SK-N-SH (cell line): ENCODE measurements at regions not wholly inside any gene's neighbourhood (a gene's known extent, or its start where the extent isn't known, plus 50 kb on each side); places are given as distances from the start of the nearest gene placed in this dataset.

Experiments used
- CTCF ChIA-PET: fragments of 300-600, 350-600 bp; formaldehyde crosslinking; extraction: SDS; loops from one replicate; lab custom pipeline; 2021; lab: Yijun Ruan, JAX
- POLR2A ChIA-PET: fragments of 350-600 bp; sonication (Branson Sonifier 250); formaldehyde crosslinking; extraction: SDS; loops from one replicate; lab custom pipeline; 2020; ENCODE audit warnings: antibody characterized with exemption, inconsistent platforms; lab: Yijun Ruan, JAX
- DNase-seq: peaks from one replicate; pipeline ENCODE4 v3.0.0; 2012
- H2AFZ ChIP-seq: fragments of 200-600 bp; sonication (generic); 2 replicates; pipeline ENCODE4 v1.8.1; 2016; ENCODE audit warnings: antibody characterized with exemption, mild to moderate bottlenecking, low read depth
- H3F3A ChIP-seq: fragments of 200-600 bp; sonication (generic); replicated peaks from 2 replicates; pipeline ENCODE3; 2016; ENCODE audit warnings: antibody characterized with exemption, mild to moderate bottlenecking; ENCODE audit not compliant: insufficient read depth
- H3K27ac ChIP-seq, 2 experiments: fragments of 200-500 bp in 1 of 2; fragments of 200-600 bp in 1 of 2; sonication (Bioruptor generic) in 1 of 2; sonication (generic), shearing (Covaris generic) in 1 of 2; 2 replicates each; pipeline versions ENCODE4 v1.5.1 to v1.6.1; 2014 to 2016; ENCODE audit warnings: low read depth in 2 of 2, inconsistent platforms in 1 of 2, low read length in 1 of 2, mild to moderate bottlenecking in 1 of 2, mixed read lengths in 1 of 2
- H3K27me3 ChIP-seq: fragments of 200-600 bp; sonication (generic), shearing (Covaris generic); 2 replicates; pipeline ENCODE4 v1.6.1; 2016; ENCODE audit warnings: mixed run types; ENCODE audit not compliant: insufficient read depth
- H3K36me3 ChIP-seq, 2 experiments: fragments of 200-500 bp in 1 of 2; fragments of 200-600 bp in 1 of 2; sonication (Bioruptor generic) in 1 of 2; sonication (generic) in 1 of 2; replicated peaks in 1 of 2; 2 replicates each; pipeline versions ENCODE3 to v1.5.1; 2014 to 2016; ENCODE audit warnings: low read length in 1 of 2, mild to moderate bottlenecking in 1 of 2; ENCODE audit not compliant: insufficient read depth in 2 of 2, control insufficient read depth in 1 of 2
- H3K4me1 ChIP-seq, 2 experiments: fragments of 200-500 bp in 1 of 2; fragments of 200-600 bp in 1 of 2; sonication (Bioruptor generic) in 1 of 2; sonication (generic), shearing (Covaris generic) in 1 of 2; 2 replicates each; pipeline versions ENCODE4 v1.5.1 to v1.6.1; 2014 to 2016; ENCODE audit warnings: low read depth in 1 of 2, low read length in 1 of 2, mixed run types in 1 of 2; ENCODE audit not compliant: insufficient read depth in 2 of 2, control insufficient read depth in 1 of 2
- H3K4me2 ChIP-seq: fragments of 200-600 bp; sonication (generic), shearing (Covaris generic); 2 replicates; pipeline ENCODE4 v1.6.1; 2017; ENCODE audit warnings: mixed run types
- H3K4me3 ChIP-seq, 2 experiments: fragments of 200-500 bp in 1 of 2; fragments of 200-600 bp in 1 of 2; sonication (Bioruptor generic) in 1 of 2; sonication (generic), shearing (Covaris generic) in 1 of 2; 2 replicates each; pipeline versions ENCODE4 v1.5.1 to v1.8.1; 2014 to 2016; ENCODE audit warnings: low read depth in 2 of 2, inconsistent platforms in 1 of 2, low read length in 1 of 2, mild to moderate bottlenecking in 1 of 2, mixed read lengths in 1 of 2, moderate library complexity in 1 of 2
- H3K79me2 ChIP-seq: fragments of 200-600 bp; sonication (generic); 2 replicates; pipeline ENCODE4 v1.8.1; 2017; ENCODE audit warnings: mild to moderate bottlenecking; ENCODE audit not compliant: insufficient read depth
- H3K9ac ChIP-seq: fragments of 200-600 bp; sonication (generic); 2 replicates; pipeline ENCODE4 v1.6.1; 2017; ENCODE audit warnings: mixed run types
- H3K9me2 ChIP-seq: fragments of 200-600 bp; sonication (generic); 2 replicates; pipeline ENCODE4 v1.6.1; 2017; ENCODE audit warnings: mixed run types
- H3K9me3 ChIP-seq: fragments of 200-600 bp; sonication (generic); 2 replicates; pipeline ENCODE4 v1.6.1; 2017; ENCODE audit warnings: mixed run types, mild to moderate bottlenecking, moderate library complexity
- H4K20me1 ChIP-seq: fragments of 200-600 bp; sonication (generic); 2 replicates; pipeline ENCODE4 v1.6.1; 2017; ENCODE audit warnings: mild to moderate bottlenecking, mixed run types; ENCODE audit not compliant: insufficient read depth
- CHD2 ChIP-seq: fragments of 150-350 bp; IDR thresholded peaks from 2 replicates; pipeline ENCODE4 v1.6.1; 2018; ENCODE audit warnings: low read length; ENCODE audit not compliant: partially characterized antibody
- FOXJ3 ChIP-seq: sonication (generic); formaldehyde crosslinking; IDR thresholded peaks from 2 replicates; pipeline ENCODE4 v1.5.1; 2020; ENCODE audit warnings: mild to moderate bottlenecking, missing genetic modification reagents
- GABPA ChIP-seq: IDR thresholded peaks from 2 replicates; pipeline ENCODE4 v1.4.0; 2012; ENCODE audit warnings: low read depth, mild to moderate bottlenecking
- MXI1 ChIP-seq: IDR thresholded peaks from 2 replicates; pipeline ENCODE4 v1.6.1; 2012; ENCODE audit warnings: mild to moderate bottlenecking, low read depth, low read length, improper control_type of control experiment
- POLR2AphosphoS5 ChIP-seq: IDR thresholded peaks from 2 replicates; pipeline ENCODE4 v1.6.1; 2012; ENCODE audit warnings: low read depth, low read length
- RCOR1 ChIP-seq: fragments of 150-350 bp; IDR thresholded peaks from 2 replicates; pipeline ENCODE4 v1.6.1; 2017; ENCODE audit warnings: antibody characterized with exemption, low read length
- REST ChIP-seq: IDR thresholded peaks from 2 replicates; pipeline ENCODE4 v1.6.1; 2012; ENCODE audit warnings: mild to moderate bottlenecking, low read depth, low read length, moderate library complexity
- SMC3 ChIP-seq: IDR thresholded peaks from 2 replicates; pipeline ENCODE4 v1.6.1; 2012; ENCODE audit warnings: low read depth, low read length, improper control_type of control experiment
- TCF12 ChIP-seq: IDR thresholded peaks from 2 replicates; pipeline ENCODE4 v1.4.0; 2012
- USF1 ChIP-seq: IDR thresholded peaks from 2 replicates; pipeline ENCODE4 v1.4.0; 2012; ENCODE audit warnings: low read depth, borderline replicate concordance
- WGBS: methylation state at CpG from one replicate; pipeline ENCODE4 v1.1.6; 2017; ENCODE audit warnings: low lambda C conversion rate; 5-methylcytosine and 5-hydroxymethylcytosine counted together
- TF ChIP-seq, protein P1 (sequence below): IDR thresholded peaks from 2 replicates; pipeline ENCODE4 v1.4.0; 2012; ENCODE audit warnings: low read depth, borderline replicate concordance
- TF ChIP-seq, protein P2 (sequence below): IDR thresholded peaks from 2 replicates; pipeline ENCODE4; 2012

- H3K9ac ChIP-seq: no peak overlapping the region
- no peak overlapping the region for H3K4me3 ChIP-seq
- H3F3A ChIP-seq: no peaks in the 10 kb centered on the region
- ChIA-PET CTCF (no interaction called here), POLR2A (no interaction called here)
- H3K79me2 ChIP-seq: no peaks in the 10 kb centered on the region
- no peak for DNase-seq
- H3K27ac ChIP-seq: no peak overlapping the region
- H3K4me2 ChIP-seq: no peak overlapping the region
- no peaks in the 10 kb centered on the region for H3K9me3 ChIP-seq
- no peaks in the 10 kb centered on the region for H3K9me2 ChIP-seq
- no peaks in the 10 kb centered on the region for H4K20me1 ChIP-seq
- H2AFZ ChIP-seq: no peak overlapping the region
- 0% methylated on average over 1 of the region's 1 CpG for WGBS
- H3K27me3 ChIP-seq: no peaks in the 10 kb centered on the region
- TF ChIP-seq RCOR1 (no peak), FOXJ3 (CRISPR knock-in tag) (no peak), GABPA (no peak), SMC3 (no peak), USF1 (no peak)
- TF ChIP-seq, protein P1, sequence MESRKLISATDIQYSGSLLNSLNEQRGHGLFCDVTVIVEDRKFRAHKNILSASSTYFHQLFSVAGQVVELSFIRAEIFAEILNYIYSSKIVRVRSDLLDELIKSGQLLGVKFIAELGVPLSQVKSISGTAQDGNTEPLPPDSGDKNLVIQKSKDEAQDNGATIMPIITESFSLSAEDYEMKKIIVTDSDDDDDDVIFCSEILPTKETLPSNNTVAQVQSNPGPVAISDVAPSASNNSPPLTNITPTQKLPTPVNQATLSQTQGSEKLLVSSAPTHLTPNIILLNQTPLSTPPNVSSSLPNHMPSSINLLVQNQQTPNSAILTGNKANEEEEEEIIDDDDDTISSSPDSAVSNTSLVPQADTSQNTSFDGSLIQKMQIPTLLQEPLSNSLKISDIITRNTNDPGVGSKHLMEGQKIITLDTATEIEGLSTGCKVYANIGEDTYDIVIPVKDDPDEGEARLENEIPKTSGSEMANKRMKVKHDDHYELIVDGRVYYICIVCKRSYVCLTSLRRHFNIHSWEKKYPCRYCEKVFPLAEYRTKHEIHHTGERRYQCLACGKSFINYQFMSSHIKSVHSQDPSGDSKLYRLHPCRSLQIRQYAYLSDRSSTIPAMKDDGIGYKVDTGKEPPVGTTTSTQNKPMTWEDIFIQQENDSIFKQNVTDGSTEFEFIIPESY: no peak
- no peaks in the 10 kb centered on the region for H3K4me1 ChIP-seq
- H3K36me3 ChIP-seq: no peaks in the 10 kb centered on the region
Measured at GRCh38 chr7:49137978-49138377, 213.6 kb downstream of the CDC14C start.

DNA sequence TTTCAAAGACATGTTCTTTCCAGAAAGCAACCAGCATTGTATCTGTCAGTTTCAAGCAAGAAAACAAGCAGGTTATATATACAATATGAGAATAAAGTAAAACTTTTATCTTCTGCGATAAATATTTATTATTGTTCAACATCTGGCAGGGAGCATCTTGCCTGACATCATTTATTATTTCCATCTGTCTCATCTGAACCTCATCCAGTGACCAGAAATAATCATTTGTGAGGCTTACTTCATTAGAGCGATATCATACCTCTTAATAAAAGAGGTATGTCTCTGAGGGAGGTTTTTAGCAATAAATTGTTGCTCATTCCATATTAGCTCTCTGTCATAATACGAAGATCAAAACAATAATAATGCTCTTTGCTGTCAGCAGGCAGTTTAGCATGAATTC, 226.1 kb downstream of the CDC14C start:
- TF ChIP-seq RCOR1 (no peak), USF1 (no peak), MXI1 (no peak), SMC3 (no peak), TCF12 (no peak), REST (no peak), FOXJ3 (CRISPR knock-in tag) (no peak), POLR2AphosphoS5 (no peak), CHD2 (no peak)
- TF ChIP-seq, protein P2, sequence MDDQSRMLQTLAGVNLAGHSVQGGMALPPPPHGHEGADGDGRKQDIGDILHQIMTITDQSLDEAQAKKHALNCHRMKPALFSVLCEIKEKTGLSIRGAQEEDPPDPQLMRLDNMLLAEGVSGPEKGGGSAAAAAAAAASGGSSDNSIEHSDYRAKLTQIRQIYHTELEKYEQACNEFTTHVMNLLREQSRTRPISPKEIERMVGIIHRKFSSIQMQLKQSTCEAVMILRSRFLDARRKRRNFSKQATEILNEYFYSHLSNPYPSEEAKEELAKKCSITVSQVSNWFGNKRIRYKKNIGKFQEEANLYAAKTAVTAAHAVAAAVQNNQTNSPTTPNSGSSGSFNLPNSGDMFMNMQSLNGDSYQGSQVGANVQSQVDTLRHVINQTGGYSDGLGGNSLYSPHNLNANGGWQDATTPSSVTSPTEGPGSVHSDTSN: no peak
- H3K4me3 ChIP-seq: no peak overlapping the region
- no peaks in the 10 kb centered on the region for H3K27me3 ChIP-seq
- H3K79me2 ChIP-seq: no peaks in the 10 kb centered on the region
- H3K36me3 ChIP-seq: no peaks in the 10 kb centered on the region
- no peaks in the 10 kb centered on the region for H3K4me1 ChIP-seq
- H2AFZ ChIP-seq: no peak overlapping the region
- H3K4me2 ChIP-seq: no peak overlapping the region
- H3K9me2 ChIP-seq: no peaks in the 10 kb centered on the region
- H3K9me3 ChIP-seq: no peaks in the 10 kb centered on the region
- 0% methylated on average over 3 of the region's 3 CpGs for WGBS
- no peak overlapping the region for H3K27ac ChIP-seq
- ChIA-PET CTCF (no interaction called here), POLR2A (no interaction called here)
- DNase-seq: no peak
- no peaks in the 10 kb centered on the region for H3F3A ChIP-seq
- no peak overlapping the region for H3K9ac ChIP-seq
- no peaks in the 10 kb centered on the region for H4K20me1 ChIP-seq
